ENCODE measurements at regions not wholly inside any gene's neighbourhood (a gene's known extent, or its start where the extent isn't known, plus 50 kb on each side); places are given as distances from the start of the nearest gene placed in this dataset.

- TF ChIP-seq CTCF (IDR thresholded peaks at IDR 0.05) = no peak
- no peak for ATAC-seq
- Histone ChIP-seq H3K27me3 (no peaks in the 10 kb centered on the region), H3K36me3 (no peaks in the 10 kb centered on the region), H3K4me1 (no peaks in the 10 kb centered on the region), H3K4me3 (no peak overlapping the region), H3K27ac (no peak overlapping the region), H3K9me3 (no peaks in the 10 kb centered on the region)
- no peak for FAIRE-seq
- 52 to 56% methylated on average over 3 of the region's 3 CpGs for WGBS, 2 donors
- DNase-seq = no peak
- intact Hi-C loops (cut with DNase I) = no loop called here
Measured at GRCh38 chr16:64136743-64137142, 985.1 kb downstream of the CDH11 start.

GRCh38 chr16:64136314-64136713 lies 985.5 kb downstream of the CDH11 start:
- no peak for FAIRE-seq
- intact Hi-C loops (cut with DNase I) = no loop called here
- WGBS, 2 donors = 85 to 91% methylated on average over 1 of the region's 1 CpG

GRCh38 chr16:64133366-64133765 lies 988.5 kb downstream of the CDH11 start:
- intact Hi-C loops (cut with DNase I) = no loop called here
- 58 to 68% methylated on average over 2 of the region's 2 CpGs for WGBS, 2 donors
- no peaks in the 10 kb centered on the region for H3K9me3 ChIP-seq
- no peak for DNase-seq
- no peak for FAIRE-seq
- no peak for TF ChIP-seq CTCF (IDR thresholded peaks at IDR 0.05)
- H3K4me1 ChIP-seq = no peaks in the 10 kb centered on the region
- no peak overlapping the region for H3K27ac ChIP-seq
- H3K4me3 ChIP-seq = no peak overlapping the region
- H3K27me3 ChIP-seq = no peaks in the 10 kb centered on the region
- no peaks in the 10 kb centered on the region for H3K36me3 ChIP-seq
- no peak for ATAC-seq

More at GRCh38 chr16:64136314-64136713, 985.5 kb downstream of the CDH11 start:
- no peaks in the 10 kb centered on the region for H3K27me3 ChIP-seq
- H3K27ac ChIP-seq = no peak overlapping the region
- no peak for ATAC-seq
- H3K9me3 ChIP-seq = no peaks in the 10 kb centered on the region
- H3K36me3 ChIP-seq = no peaks in the 10 kb centered on the region
- no peak for DNase-seq
- H3K4me1 ChIP-seq = no peaks in the 10 kb centered on the region
- no peak for TF ChIP-seq CTCF (IDR thresholded peaks at IDR 0.05)
- no peak overlapping the region for H3K4me3 ChIP-seq

- no peaks in the 10 kb centered on the region for H3K36me3 ChIP-seq
- no peak for TF ChIP-seq CTCF (IDR thresholded peaks at IDR 0.05)
- FAIRE-seq (no peak), ATAC-seq (no peak), DNase-seq (no peak)
- H3K27me3 ChIP-seq = no peaks in the 10 kb centered on the region
- intact Hi-C loops (cut with DNase I) = no loop called here
- H3K27ac ChIP-seq = no peak overlapping the region
- 30 to 37% methylated on average over 3 of the region's 3 CpGs for WGBS, 2 donors
- H3K9me3 ChIP-seq = no peaks in the 10 kb centered on the region
- H3K4me3 ChIP-seq = no peak overlapping the region
- H3K4me1 ChIP-seq = no peaks in the 10 kb centered on the region
Measured at GRCh38 chr16:64132759-64133361, 989.0 kb downstream of the CDH11 start.

GRCh38 chr16:64132190-64132589 lies 989.7 kb downstream of the CDH11 start:
- intact Hi-C loops (cut with DNase I) = no loop called here
- H3K4me3 ChIP-seq = no peak overlapping the region
- no peak overlapping the region for H3K27ac ChIP-seq
- no peaks in the 10 kb centered on the region for H3K27me3 ChIP-seq
- DNase-seq (no peak), ATAC-seq (no peak), FAIRE-seq (no peak)
- no peaks in the 10 kb centered on the region for H3K4me1 ChIP-seq
- WGBS, 2 donors = 41 to 45% methylated on average over 3 of the region's 3 CpGs
- H3K36me3 ChIP-seq = no peaks in the 10 kb centered on the region
- H3K9me3 ChIP-seq = no peaks in the 10 kb centered on the region
- TF ChIP-seq CTCF (IDR thresholded peaks at IDR 0.05) = no peak

Measured in pancreas (tissue), 10 donors.